SK-N-SH (cell line): ENCODE measurements at regions not wholly inside any gene's neighbourhood (a gene's known extent, or its start where the extent isn't known, plus 50 kb on each side); places are given as distances from the start of the nearest gene placed in this dataset.

Experiments used
- CTCF ChIA-PET: fragments of 300-600, 350-600 bp; formaldehyde crosslinking; extraction: SDS; loops from one replicate; lab custom pipeline; 2021; lab: Yijun Ruan, JAX
- POLR2A ChIA-PET: fragments of 350-600 bp; sonication (Branson Sonifier 250); formaldehyde crosslinking; extraction: SDS; loops from one replicate; lab custom pipeline; 2020; ENCODE audit warnings: antibody characterized with exemption, inconsistent platforms; lab: Yijun Ruan, JAX
- DNase-seq: peaks from one replicate; pipeline ENCODE4 v3.0.0; 2012
- H2AFZ ChIP-seq: fragments of 200-600 bp; sonication (generic); 2 replicates; pipeline ENCODE4 v1.8.1; 2016; ENCODE audit warnings: antibody characterized with exemption, mild to moderate bottlenecking, low read depth
- H3F3A ChIP-seq: fragments of 200-600 bp; sonication (generic); replicated peaks from 2 replicates; pipeline ENCODE3; 2016; ENCODE audit warnings: antibody characterized with exemption, mild to moderate bottlenecking; ENCODE audit not compliant: insufficient read depth
- H3K27ac ChIP-seq, 2 experiments: fragments of 200-500 bp in 1 of 2; fragments of 200-600 bp in 1 of 2; sonication (Bioruptor generic) in 1 of 2; sonication (generic), shearing (Covaris generic) in 1 of 2; 2 replicates each; pipeline versions ENCODE4 v1.5.1 to v1.6.1; 2014 to 2016; ENCODE audit warnings: low read depth in 2 of 2, inconsistent platforms in 1 of 2, low read length in 1 of 2, mild to moderate bottlenecking in 1 of 2, mixed read lengths in 1 of 2
- H3K27me3 ChIP-seq: fragments of 200-600 bp; sonication (generic), shearing (Covaris generic); 2 replicates; pipeline ENCODE4 v1.6.1; 2016; ENCODE audit warnings: mixed run types; ENCODE audit not compliant: insufficient read depth
- H3K36me3 ChIP-seq, 2 experiments: fragments of 200-500 bp in 1 of 2; fragments of 200-600 bp in 1 of 2; sonication (Bioruptor generic) in 1 of 2; sonication (generic) in 1 of 2; replicated peaks in 1 of 2; 2 replicates each; pipeline versions ENCODE3 to v1.5.1; 2014 to 2016; ENCODE audit warnings: low read length in 1 of 2, mild to moderate bottlenecking in 1 of 2; ENCODE audit not compliant: insufficient read depth in 2 of 2, control insufficient read depth in 1 of 2
- H3K4me1 ChIP-seq, 2 experiments: fragments of 200-500 bp in 1 of 2; fragments of 200-600 bp in 1 of 2; sonication (Bioruptor generic) in 1 of 2; sonication (generic), shearing (Covaris generic) in 1 of 2; 2 replicates each; pipeline versions ENCODE4 v1.5.1 to v1.6.1; 2014 to 2016; ENCODE audit warnings: low read depth in 1 of 2, low read length in 1 of 2, mixed run types in 1 of 2; ENCODE audit not compliant: insufficient read depth in 2 of 2, control insufficient read depth in 1 of 2
- H3K4me2 ChIP-seq: fragments of 200-600 bp; sonication (generic), shearing (Covaris generic); 2 replicates; pipeline ENCODE4 v1.6.1; 2017; ENCODE audit warnings: mixed run types
- H3K4me3 ChIP-seq, 2 experiments: fragments of 200-500 bp in 1 of 2; fragments of 200-600 bp in 1 of 2; sonication (Bioruptor generic) in 1 of 2; sonication (generic), shearing (Covaris generic) in 1 of 2; 2 replicates each; pipeline versions ENCODE4 v1.5.1 to v1.8.1; 2014 to 2016; ENCODE audit warnings: low read depth in 2 of 2, inconsistent platforms in 1 of 2, low read length in 1 of 2, mild to moderate bottlenecking in 1 of 2, mixed read lengths in 1 of 2, moderate library complexity in 1 of 2
- H3K79me2 ChIP-seq: fragments of 200-600 bp; sonication (generic); 2 replicates; pipeline ENCODE4 v1.8.1; 2017; ENCODE audit warnings: mild to moderate bottlenecking; ENCODE audit not compliant: insufficient read depth
- H3K9ac ChIP-seq: fragments of 200-600 bp; sonication (generic); 2 replicates; pipeline ENCODE4 v1.6.1; 2017; ENCODE audit warnings: mixed run types
- H3K9me2 ChIP-seq: fragments of 200-600 bp; sonication (generic); 2 replicates; pipeline ENCODE4 v1.6.1; 2017; ENCODE audit warnings: mixed run types
- H3K9me3 ChIP-seq: fragments of 200-600 bp; sonication (generic); 2 replicates; pipeline ENCODE4 v1.6.1; 2017; ENCODE audit warnings: mixed run types, mild to moderate bottlenecking, moderate library complexity
- H4K20me1 ChIP-seq: fragments of 200-600 bp; sonication (generic); 2 replicates; pipeline ENCODE4 v1.6.1; 2017; ENCODE audit warnings: mild to moderate bottlenecking, mixed run types; ENCODE audit not compliant: insufficient read depth
- CHD2 ChIP-seq: fragments of 150-350 bp; IDR thresholded peaks from 2 replicates; pipeline ENCODE4 v1.6.1; 2018; ENCODE audit warnings: low read length; ENCODE audit not compliant: partially characterized antibody
- EZH2phosphoT487 ChIP-seq: fragments of 200-600 bp; sonication (generic); IDR thresholded peaks from 2 replicates; pipeline ENCODE4 v1.6.1; 2017; ENCODE audit warnings: low read depth, mixed run types, mild to moderate bottlenecking, antibody characterized with exemption, moderate library complexity, borderline replicate concordance
- FOSL2 ChIP-seq: IDR thresholded peaks from 2 replicates; pipeline ENCODE4 v1.4.0; 2012; ENCODE audit warnings: low read depth, mild to moderate bottlenecking, moderate library complexity, borderline replicate concordance
- FOXM1 ChIP-seq: IDR thresholded peaks from 2 replicates; pipeline ENCODE4 v1.4.0; 2012; ENCODE audit warnings: low read depth, mild to moderate bottlenecking
- GATA2 ChIP-seq: sonication (generic); formaldehyde crosslinking; IDR thresholded peaks from 2 replicates; pipeline ENCODE4 v1.5.0; 2020; ENCODE audit warnings: mild to moderate bottlenecking, missing genetic modification reagents
- JUND ChIP-seq: IDR thresholded peaks from 2 replicates; pipeline ENCODE4 v1.4.0; 2012
- MEF2A ChIP-seq: IDR thresholded peaks from 2 replicates; pipeline ENCODE4 v1.4.0; 2012; ENCODE audit warnings: low read depth, borderline replicate concordance
- MXI1 ChIP-seq: IDR thresholded peaks from 2 replicates; pipeline ENCODE4 v1.6.1; 2012; ENCODE audit warnings: mild to moderate bottlenecking, low read depth, low read length, improper control_type of control experiment
- RFX5 ChIP-seq: IDR thresholded peaks from 2 replicates; pipeline ENCODE4 v1.6.1; 2012; ENCODE audit warnings: mild to moderate bottlenecking, improper control_type of control experiment, low read length
- SIN3A ChIP-seq: IDR thresholded peaks from 2 replicates; pipeline ENCODE4 v1.6.1; 2012; ENCODE audit warnings: low read depth, mild to moderate bottlenecking, low read length, moderate library complexity, borderline replicate concordance
- SMC3 ChIP-seq: IDR thresholded peaks from 2 replicates; pipeline ENCODE4 v1.6.1; 2012; ENCODE audit warnings: low read depth, low read length, improper control_type of control experiment
- TEAD4 ChIP-seq: IDR thresholded peaks from 2 replicates; pipeline ENCODE4 v1.4.0; 2012; ENCODE audit warnings: mild to moderate bottlenecking, borderline replicate concordance; ENCODE audit not compliant: insufficient read depth
- whole genome bisulfite sequencing: methylation state at CpG from one replicate; pipeline ENCODE4 v1.1.6; 2017; ENCODE audit warnings: low lambda C conversion rate; 5-methylcytosine and 5-hydroxymethylcytosine counted together
- TF ChIP-seq, protein P1 (sequence below): fragments of 150-350 bp; IDR thresholded peaks from 2 replicates; pipeline ENCODE4 v1.6.1; 2016; ENCODE audit warnings: mild to moderate bottlenecking, low read depth, low read length
- TF ChIP-seq, protein P2 (sequence below): IDR thresholded peaks from 2 replicates; pipeline ENCODE4 v1.4.0; 2012; ENCODE audit warnings: low read depth

DNA sequence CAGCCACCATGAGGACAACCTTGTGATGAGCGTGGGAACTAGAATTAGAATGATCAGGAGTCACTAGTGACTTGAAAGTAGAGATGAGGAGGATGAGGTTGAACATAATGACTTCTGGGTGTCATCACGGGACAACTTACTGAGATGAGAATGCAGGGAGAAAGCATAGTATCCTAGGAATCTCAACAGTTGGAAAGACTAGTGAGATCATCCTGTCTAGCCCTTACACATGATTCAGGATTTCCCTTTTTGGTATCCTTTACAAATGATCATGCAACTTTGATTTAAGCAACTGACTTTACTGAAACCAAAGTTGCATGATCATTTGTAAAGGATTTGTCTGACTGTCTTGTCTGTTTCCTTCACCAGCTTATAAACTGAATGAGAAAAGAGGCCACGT lies 51.8 kb upstream of the HIF1A start:
- Histone ChIP-seq H3K9me3 (no peaks in the 10 kb centered on the region), H3K27ac (no peak overlapping the region), H3K9me2 (no peaks in the 10 kb centered on the region), H3K4me3 (no peak overlapping the region), H3K9ac (no peak overlapping the region)
- CTCF ChIA-PET: no interaction called here
- 78% methylated on average over 3 of the region's 3 CpGs for WGBS
- POLR2A ChIA-PET: no interaction called here
- no peak for TF ChIP-seq SIN3A
- TF ChIP-seq FOXM1: no peak
- no peak for TF ChIP-seq RFX5
- TF ChIP-seq, protein P1, sequence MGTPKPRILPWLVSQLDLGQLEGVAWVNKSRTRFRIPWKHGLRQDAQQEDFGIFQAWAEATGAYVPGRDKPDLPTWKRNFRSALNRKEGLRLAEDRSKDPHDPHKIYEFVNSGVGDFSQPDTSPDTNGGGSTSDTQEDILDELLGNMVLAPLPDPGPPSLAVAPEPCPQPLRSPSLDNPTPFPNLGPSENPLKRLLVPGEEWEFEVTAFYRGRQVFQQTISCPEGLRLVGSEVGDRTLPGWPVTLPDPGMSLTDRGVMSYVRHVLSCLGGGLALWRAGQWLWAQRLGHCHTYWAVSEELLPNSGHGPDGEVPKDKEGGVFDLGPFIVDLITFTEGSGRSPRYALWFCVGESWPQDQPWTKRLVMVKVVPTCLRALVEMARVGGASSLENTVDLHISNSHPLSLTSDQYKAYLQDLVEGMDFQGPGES: no peak
- no peak for TF ChIP-seq TEAD4
- TF ChIP-seq, all 33 proteins: peak for 0
- DNase-seq: no peak
- Histone ChIP-seq H3K36me3 (no peaks in the 10 kb centered on the region), H3F3A (no peaks in the 10 kb centered on the region), H3K4me1 (peaks cover 6 to 27% of the 10 kb centered on the region in 2 experiments; a peak in 2 of 4 replicates), H3K4me2 (no peak overlapping the region), H2AFZ (no peak overlapping the region), H3K79me2 (no peaks in the 10 kb centered on the region), H3K27me3 (no peaks in the 10 kb centered on the region), H4K20me1 (no peaks in the 10 kb centered on the region)

- no peaks in the 10 kb centered on the region for H3K36me3 ChIP-seq
- H3K4me2 ChIP-seq: no peak overlapping the region
- no peaks in the 10 kb centered on the region for H3K27me3 ChIP-seq
- H3K9ac ChIP-seq: no peak overlapping the region
- DNase-seq: no peak
- H4K20me1 ChIP-seq: no peaks in the 10 kb centered on the region
- peak overlapping the region in 1 of 2 experiments; percentile 62; a peak in 2 of 4 replicates for H3K27ac ChIP-seq
- H3F3A ChIP-seq: no peaks in the 10 kb centered on the region
- H3K4me3 ChIP-seq: no peak overlapping the region
- no peaks in the 10 kb centered on the region for H3K9me2 ChIP-seq
- peaks cover 6 to 27% of the 10 kb centered on the region in 2 experiments; a peak in 2 of 4 replicates for H3K4me1 ChIP-seq
- TF ChIP-seq GATA2 (no peak), EZH2phosphoT487 (no peak), SMC3 (no peak), MEF2A (no peak), JUND (no peak), MXI1 (no peak)
- TF ChIP-seq, protein P2, sequence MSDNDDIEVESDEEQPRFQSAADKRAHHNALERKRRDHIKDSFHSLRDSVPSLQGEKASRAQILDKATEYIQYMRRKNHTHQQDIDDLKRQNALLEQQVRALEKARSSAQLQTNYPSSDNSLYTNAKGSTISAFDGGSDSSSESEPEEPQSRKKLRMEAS: no peak
- no peak overlapping the region for H2AFZ ChIP-seq
- CTCF ChIA-PET: no interaction called here
- H3K79me2 ChIP-seq: no peaks in the 10 kb centered on the region
- POLR2A ChIA-PET: no interaction called here
- no peaks in the 10 kb centered on the region for H3K9me3 ChIP-seq
These were observed 51.1 kb upstream of the HIF1A start for GRCh38 chr14:61644175-61644574.

DNA sequence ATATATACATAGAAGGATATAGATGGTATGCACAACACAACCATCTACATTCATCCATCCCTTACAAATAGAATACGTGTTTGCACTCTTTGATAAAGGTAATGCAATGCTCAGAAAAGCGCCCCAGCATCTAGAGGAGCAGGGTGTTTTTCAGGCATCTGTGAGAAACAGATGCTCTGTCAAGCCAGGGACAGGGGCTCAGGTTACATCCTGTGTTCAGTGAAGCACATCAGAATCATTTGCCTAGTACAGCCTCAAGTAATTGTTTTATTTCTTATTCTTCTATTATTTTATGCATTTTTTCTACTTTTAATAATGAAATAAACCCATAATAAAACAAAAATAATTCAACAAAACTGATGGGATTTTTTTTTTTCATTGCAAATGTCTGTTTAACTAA lies 50.5 kb upstream of the HIF1A start:
- CTCF ChIA-PET: no interaction called here
- H2AFZ ChIP-seq: no peak overlapping the region

More for the DNA sequence above, 50.5 kb upstream of the HIF1A start:
- POLR2A ChIA-PET: no interaction called here
- Histone ChIP-seq H3K27ac (peak overlapping the region in 1 of 2 experiments; percentile 62; a peak in 2 of 4 replicates), H3K9me2 (no peaks in the 10 kb centered on the region), H3K36me3 (no peaks in the 10 kb centered on the region), H3K9me3 (no peaks in the 10 kb centered on the region), H3K79me2 (no peaks in the 10 kb centered on the region)
- DNase-seq: peak; percentile 62
- no peak for TF ChIP-seq CHD2
- TF ChIP-seq, protein P1: no peak
- TF ChIP-seq FOXM1: no peak
- no peak for TF ChIP-seq FOSL2
- TF ChIP-seq, all 33 proteins: peak for 0
- H3K4me2 ChIP-seq: no peak overlapping the region
- no peaks in the 10 kb centered on the region for H3F3A ChIP-seq
- H3K4me3 ChIP-seq: no peak overlapping the region
- H4K20me1 ChIP-seq: no peaks in the 10 kb centered on the region
- H3K4me1 ChIP-seq: peaks cover 6 to 27% of the 10 kb centered on the region in 2 experiments; a peak in 2 of 4 replicates
- 21% methylated on average over 2 of the region's 2 CpGs for WGBS
- H3K27me3 ChIP-seq: no peaks in the 10 kb centered on the region
- H3K9ac ChIP-seq: no peak overlapping the region
